ENCODE measurements at regions not wholly inside any gene's neighbourhood (a gene's known extent, or its start where the extent isn't known, plus 50 kb on each side); places are given as distances from the start of the nearest gene placed in this dataset.

- H3K27me3 ChIP-seq (ENCODE audit: low read depth), result peaks cover 7% of the 10 kb centered on the region
- H3K4me1 ChIP-seq, result no peaks in the 10 kb centered on the region
- no peaks in the 10 kb centered on the region for H3K9me3 ChIP-seq
- TF ChIP-seq, protein P1, sequence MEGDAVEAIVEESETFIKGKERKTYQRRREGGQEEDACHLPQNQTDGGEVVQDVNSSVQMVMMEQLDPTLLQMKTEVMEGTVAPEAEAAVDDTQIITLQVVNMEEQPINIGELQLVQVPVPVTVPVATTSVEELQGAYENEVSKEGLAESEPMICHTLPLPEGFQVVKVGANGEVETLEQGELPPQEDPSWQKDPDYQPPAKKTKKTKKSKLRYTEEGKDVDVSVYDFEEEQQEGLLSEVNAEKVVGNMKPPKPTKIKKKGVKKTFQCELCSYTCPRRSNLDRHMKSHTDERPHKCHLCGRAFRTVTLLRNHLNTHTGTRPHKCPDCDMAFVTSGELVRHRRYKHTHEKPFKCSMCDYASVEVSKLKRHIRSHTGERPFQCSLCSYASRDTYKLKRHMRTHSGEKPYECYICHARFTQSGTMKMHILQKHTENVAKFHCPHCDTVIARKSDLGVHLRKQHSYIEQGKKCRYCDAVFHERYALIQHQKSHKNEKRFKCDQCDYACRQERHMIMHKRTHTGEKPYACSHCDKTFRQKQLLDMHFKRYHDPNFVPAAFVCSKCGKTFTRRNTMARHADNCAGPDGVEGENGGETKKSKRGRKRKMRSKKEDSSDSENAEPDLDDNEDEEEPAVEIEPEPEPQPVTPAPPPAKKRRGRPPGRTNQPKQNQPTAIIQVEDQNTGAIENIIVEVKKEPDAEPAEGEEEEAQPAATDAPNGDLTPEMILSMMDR (IDR thresholded peaks at IDR 0.05), result no peak
- intact Hi-C loops (cut with DNase I), result no loop called here
- DNase-seq (no peak), ATAC-seq (no peak)
- no peak overlapping the region for H3K4me3 ChIP-seq
- H3K36me3 ChIP-seq, result no peaks in the 10 kb centered on the region
- no peak overlapping the region for H3K27ac ChIP-seq
Observed at GRCh38 chr12:114269153-114269552, 136.8 kb downstream of the TBX5 start.

DNA sequence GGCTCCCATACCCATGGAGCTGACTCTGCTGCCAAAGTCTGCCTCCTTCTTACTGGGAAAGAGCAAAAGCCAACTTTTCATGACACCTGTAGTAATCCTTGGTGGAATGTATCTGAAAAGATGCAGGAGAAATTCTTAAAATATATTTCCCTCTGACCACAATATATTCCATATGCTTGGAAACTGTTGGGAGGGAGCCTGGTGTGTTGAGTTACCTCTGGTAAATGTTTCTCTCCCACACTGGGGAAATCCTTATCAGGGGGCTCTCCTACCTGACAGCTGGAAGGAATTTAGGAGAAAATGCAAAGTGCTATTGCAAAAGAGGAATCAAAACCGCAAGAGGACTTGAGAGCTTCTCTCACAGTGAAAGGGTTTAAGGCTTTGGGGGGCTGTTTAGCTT lies 139.4 kb downstream of the TBX5 start:
- Histone ChIP-seq H3K27ac (no peak overlapping the region), H3K9me3 (no peaks in the 10 kb centered on the region), H3K4me3 (no peak overlapping the region), H3K4me1 (no peaks in the 10 kb centered on the region), H3K27me3 (ENCODE audit: low read depth) (peaks cover 7% of the 10 kb centered on the region), H3K36me3 (no peaks in the 10 kb centered on the region)
- TF ChIP-seq, protein P1 (IDR thresholded peaks at IDR 0.05), result no peak
- intact Hi-C loops (cut with DNase I), result no loop called here
- no peak for DNase-seq
- ATAC-seq, result no peak

DNA sequence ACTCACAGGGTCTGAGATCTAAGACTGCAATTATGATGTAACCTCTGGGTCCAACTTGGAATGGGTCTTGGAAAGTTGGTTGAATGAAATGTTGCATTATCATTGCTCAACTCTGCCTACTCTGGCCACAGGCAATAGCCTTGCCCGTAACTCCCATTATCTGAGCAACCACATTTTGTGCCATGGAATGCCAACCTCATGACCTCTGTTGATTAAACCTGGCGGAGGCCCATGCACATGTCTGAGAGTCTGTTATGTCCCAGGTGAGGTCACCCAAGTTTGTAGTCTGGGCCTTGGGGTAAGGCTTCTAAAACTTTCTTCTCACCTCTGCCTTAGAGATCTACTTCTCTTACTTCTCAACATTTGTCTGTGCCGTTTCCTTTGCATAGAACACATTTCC lies 140.9 kb downstream of the TBX5 start:
- ATAC-seq, result no peak
- intact Hi-C loops (cut with DNase I), result no loop called here

DNA sequence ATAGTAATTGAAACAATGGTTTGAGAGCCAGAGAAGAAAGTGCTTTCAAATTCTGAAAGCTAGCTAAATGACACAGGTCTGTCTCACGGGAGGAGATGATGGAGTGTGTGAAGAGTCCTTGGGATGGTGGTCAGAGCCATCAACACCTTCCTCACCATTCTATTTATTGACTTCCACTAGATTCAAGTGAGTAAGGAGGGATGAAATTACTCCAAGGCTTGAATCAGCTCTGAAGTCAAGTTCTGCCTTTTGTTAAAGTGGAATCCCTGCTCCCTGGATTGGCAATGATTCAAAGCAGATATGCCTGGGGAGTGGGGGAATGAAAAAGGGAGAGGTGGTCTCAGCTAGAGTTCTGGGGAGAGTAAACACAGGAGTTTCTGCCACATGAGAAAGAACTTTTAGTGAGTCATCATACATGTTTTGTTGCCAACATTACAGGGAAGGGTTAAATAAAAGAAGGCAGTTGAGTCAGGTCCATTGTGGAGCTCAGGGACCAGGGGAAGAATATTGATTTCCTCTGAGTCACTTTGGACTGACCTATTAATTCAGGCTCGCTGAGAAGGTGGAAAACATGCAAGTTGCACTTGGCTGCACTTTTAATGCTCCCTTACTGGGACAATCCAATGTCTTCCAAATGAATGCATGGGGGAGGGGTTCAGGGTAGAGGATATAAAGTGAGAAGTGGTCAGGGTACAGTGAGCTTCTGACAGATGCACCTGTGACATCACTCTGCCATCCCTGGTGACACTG lies 142.7 kb downstream of the TBX5 start:
- no peak for ATAC-seq
- DNase-seq, result no peak
- Histone ChIP-seq H3K9me3 (no peaks in the 10 kb centered on the region), H3K27me3 (ENCODE audit: low read depth) (no peaks in the 10 kb centered on the region), H3K27ac (no peak overlapping the region), H3K4me3 (no peak overlapping the region), H3K4me1 (no peaks in the 10 kb centered on the region), H3K36me3 (no peaks in the 10 kb centered on the region)
- TF ChIP-seq, protein P1 (IDR thresholded peaks at IDR 0.05), result no peak
- intact Hi-C loops (cut with DNase I), result no loop called here

More for the DNA sequence above, 140.9 kb downstream of the TBX5 start:
- no peaks in the 10 kb centered on the region for H3K9me3 ChIP-seq
- H3K4me3 ChIP-seq, result no peak overlapping the region
- H3K4me1 ChIP-seq, result no peaks in the 10 kb centered on the region
- H3K27me3 ChIP-seq (ENCODE audit: low read depth), result peaks cover 7% of the 10 kb centered on the region
- no peaks in the 10 kb centered on the region for H3K36me3 ChIP-seq
- no peak for DNase-seq
- TF ChIP-seq, protein P1 (IDR thresholded peaks at IDR 0.05), result no peak
- no peak overlapping the region for H3K27ac ChIP-seq

DNA sequence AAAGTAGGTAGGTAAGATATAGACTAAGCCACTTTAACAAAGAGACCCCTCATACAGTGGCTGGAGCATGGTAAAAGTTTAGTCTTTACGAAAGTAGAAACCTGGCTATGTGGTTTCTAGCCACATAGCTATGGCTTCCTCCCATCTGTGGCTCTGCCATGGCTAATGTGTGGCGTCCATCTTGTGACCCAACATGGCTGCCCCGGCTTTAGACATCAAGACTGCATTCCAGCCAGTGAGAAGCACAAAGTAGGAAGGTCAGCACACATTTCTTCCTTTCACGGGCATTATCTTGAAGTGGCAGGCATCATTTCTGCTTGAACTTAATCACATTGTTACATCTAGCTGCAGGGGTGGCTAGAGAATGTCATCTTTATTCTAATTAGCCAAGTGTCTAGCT lies 148.3 kb downstream of the TBX5 start:
- no peaks in the 10 kb centered on the region for H3K4me1 ChIP-seq
- H3K27me3 ChIP-seq (ENCODE audit: low read depth), result no peaks in the 10 kb centered on the region
- DNase-seq, result no peak
- no peaks in the 10 kb centered on the region for H3K9me3 ChIP-seq
- no peak for ATAC-seq
- TF ChIP-seq, protein P1 (IDR thresholded peaks at IDR 0.05), result no peak
- intact Hi-C loops (cut with DNase I), result no loop called here
- H3K4me3 ChIP-seq, result no peak overlapping the region
- H3K36me3 ChIP-seq, result no peaks in the 10 kb centered on the region
- no peak overlapping the region for H3K27ac ChIP-seq

Measured in lower lobe of right lung (tissue), 2 donors.